ENCODE measurements at regions not wholly inside any gene's neighbourhood (a gene's known extent, or its start where the extent isn't known, plus 50 kb on each side); places are given as distances from the start of the nearest gene placed in this dataset.
"Not testable (repeated sequence)": the region's sequence is repeated elsewhere in the genome, so short reads cannot be mapped to it uniquely, and the experiment has no call there.

DNA sequence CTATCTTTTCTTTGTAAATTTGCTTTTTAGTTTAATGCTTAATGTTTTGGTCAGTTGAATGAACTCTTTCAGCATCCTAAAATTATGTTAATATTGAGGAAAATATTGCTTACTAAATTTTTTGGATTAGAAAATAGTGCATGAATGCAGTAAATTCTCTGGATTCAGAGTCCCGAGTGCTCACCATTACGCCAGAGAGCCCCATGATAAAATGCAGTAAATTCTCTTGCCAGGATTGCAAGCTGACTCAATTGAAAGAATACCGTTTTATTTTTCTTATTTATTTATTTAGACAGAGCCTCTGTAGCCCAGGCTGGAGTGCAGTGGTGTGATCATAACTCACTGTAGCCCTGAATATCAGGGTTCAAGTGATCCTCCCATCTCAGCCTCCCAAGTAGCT lies 60.9 kb upstream of the ENPEP start (continued):
- no peak for TF ChIP-seq ZNF232 (CRISPR knock-in tag; IDR thresholded peaks at IDR 0.05; ENCODE audit: borderline replicate concordance)

GRCh38 chr4:110414561-110414920 lies 61.4 kb upstream of the ENPEP start:
- no peak overlapping the region for H2AFZ ChIP-seq (ENCODE audit: low read length)
- no peak for DNase-seq (ENCODE audit: low spot score)
- no TSS peak for BruUV-seq (replicated peaks)
- intact Hi-C loops (cut with micrococcal nuclease; ENCODE audit: unreplicated experiment): no loop called here
- no peak overlapping the region for H3K4me2 ChIP-seq (ENCODE audit: low read depth, low read length)
- H3K4me3 ChIP-seq (replicated peaks in 1 of 3; ENCODE audit: insufficient read depth in 1 of 3, low read depth in 2 of 3, low read length in 3 of 3): no peak overlapping the region
- TF ChIP-seq ZMYM3 (CRISPR knock-in tag; IDR thresholded peaks at IDR 0.05) (no peak), ZNF33B (CRISPR knock-in tag; IDR thresholded peaks at IDR 0.05) (no peak), MTA3 (CRISPR knock-in tag; IDR thresholded peaks at IDR 0.05) (no peak), ELF3 (CRISPR knock-in tag; IDR thresholded peaks at IDR 0.05) (no peak), ZNF274 (CRISPR knock-in tag; IDR thresholded peaks at IDR 0.05) (no peak), ZNF20 (CRISPR knock-in tag; IDR thresholded peaks at IDR 0.05) (no peak), ZNF7 (CRISPR knock-in tag; IDR thresholded peaks at IDR 0.05) (no peak), SNAPC2 (CRISPR knock-in tag; IDR thresholded peaks at IDR 0.05) (no peak), GPN1 (CRISPR knock-in tag; IDR thresholded peaks at IDR 0.05; ENCODE audit: borderline replicate concordance) (no peak), ZNF619 (CRISPR knock-in tag; IDR thresholded peaks at IDR 0.05) (no peak), ZBTB21 (CRISPR knock-in tag; IDR thresholded peaks at IDR 0.05) (no peak), THAP9 (CRISPR knock-in tag; IDR thresholded peaks at IDR 0.05; ENCODE audit: borderline replicate concordance) (no peak)
- TF ChIP-seq, protein P1, sequence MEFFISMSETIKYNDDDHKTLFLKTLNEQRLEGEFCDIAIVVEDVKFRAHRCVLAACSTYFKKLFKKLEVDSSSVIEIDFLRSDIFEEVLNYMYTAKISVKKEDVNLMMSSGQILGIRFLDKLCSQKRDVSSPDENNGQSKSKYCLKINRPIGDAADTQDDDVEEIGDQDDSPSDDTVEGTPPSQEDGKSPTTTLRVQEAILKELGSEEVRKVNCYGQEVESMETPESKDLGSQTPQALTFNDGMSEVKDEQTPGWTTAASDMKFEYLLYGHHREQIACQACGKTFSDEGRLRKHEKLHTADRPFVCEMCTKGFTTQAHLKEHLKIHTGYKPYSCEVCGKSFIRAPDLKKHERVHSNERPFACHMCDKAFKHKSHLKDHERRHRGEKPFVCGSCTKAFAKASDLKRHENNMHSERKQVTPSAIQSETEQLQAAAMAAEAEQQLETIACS (CRISPR knock-in tag; IDR thresholded peaks at IDR 0.05): no peak
- H3K27me3 ChIP-seq (ENCODE audit: control insufficient read depth in 1 of 2, insufficient read depth in 2 of 2, low read length in 2 of 2): no peaks in the 10 kb centered on the region
- no peak overlapping the region for H3K9ac ChIP-seq (ENCODE audit: insufficient read depth, low read depth, low read length)
- no peaks in the 10 kb centered on the region for H3K36me3 ChIP-seq (replicated peaks in 1 of 2; ENCODE audit: control insufficient read depth in 1 of 2, insufficient read depth in 2 of 2, low read length in 2 of 2)
- in situ Hi-C loops (cut with HindIII; ENCODE audit: extremely low pct_ligation_motif_present, low pct_unique_long_range_greater_than_20kb): no loop called here
- ATAC-seq: no peak
- H3K4me1 ChIP-seq (ENCODE audit: insufficient read depth, low read length): no peaks in the 10 kb centered on the region
- H4K20me1 ChIP-seq (ENCODE audit: insufficient read depth, low read length): no peaks in the 10 kb centered on the region
- H3K79me2 ChIP-seq (ENCODE audit: insufficient read depth, low read length): no peaks in the 10 kb centered on the region
- ChIA-PET POLR2A (no interaction called here), CTCF (ENCODE audit: low intra/inter-chr PET ratio, low total read pairs) (no interaction called here)
- no peak overlapping the region for H3K27ac ChIP-seq (ENCODE audit: extremely low read length, insufficient read depth, low read length)
- no peaks in the 10 kb centered on the region for H3K9me3 ChIP-seq (ENCODE audit: low read length)
- 0% methylated on average over 1 of the region's 1 CpG for WGBS (ENCODE audit: low lambda C conversion rate)
- FAIRE-seq: no peak

- DNase-seq (ENCODE audit: low spot score); H4K20me1 ChIP-seq (ENCODE audit: insufficient read depth, low read length); H3K79me2 ChIP-seq (ENCODE audit: insufficient read depth, low read length); H2AFZ ChIP-seq (ENCODE audit: low read length); H3K4me1 ChIP-seq (ENCODE audit: insufficient read depth, low read length); H3K9ac ChIP-seq (ENCODE audit: insufficient read depth, low read depth, low read length); H3K9me3 ChIP-seq (ENCODE audit: low read length); H3K27ac ChIP-seq (ENCODE audit: extremely low read length, insufficient read depth, low read length); FAIRE-seq; in situ Hi-C loops (cut with HindIII; ENCODE audit: extremely low pct_ligation_motif_present, low pct_unique_long_range_greater_than_20kb); ATAC-seq; H3K4me2 ChIP-seq (ENCODE audit: low read depth, low read length); intact Hi-C loops (cut with micrococcal nuclease; ENCODE audit: unreplicated experiment); H3K27me3 ChIP-seq (ENCODE audit: control insufficient read depth in 1 of 2, insufficient read depth in 2 of 2, low read length in 2 of 2); H3K4me3 ChIP-seq (replicated peaks in 1 of 3; ENCODE audit: insufficient read depth in 1 of 3, low read depth in 2 of 3, low read length in 3 of 3); BruUV-seq (replicated peaks); CTCF ChIA-PET (ENCODE audit: low intra/inter-chr PET ratio, low total read pairs); POLR2A ChIA-PET; H3K36me3 ChIP-seq (replicated peaks in 1 of 2; ENCODE audit: control insufficient read depth in 1 of 2, insufficient read depth in 2 of 2, low read length in 2 of 2): not testable (repeated sequence)
- WGBS (ENCODE audit: low lambda C conversion rate): 15% methylated on average over 5 of the region's 5 CpGs
Observed at GRCh38 chr4:110413807-110414560, 62.0 kb upstream of the ENPEP start.

All from HepG2 (cell line).